Activated CD4-positive, alpha-beta T cell treated with anti-CD3 and anti-CD28 coated beads, Interleukin-2, amount 50 U/mL, for 16 hours (primary cell): ENCODE measurements at regions not wholly inside any gene's neighbourhood (a gene's known extent, or its start where the extent isn't known, plus 50 kb on each side); places are given as distances from the start of the nearest gene placed in this dataset.
"Not testable (repeated sequence)": the region's sequence is repeated elsewhere in the genome, so short reads cannot be mapped to it uniquely, and the experiment has no call there.

Source experiments
- DNase-seq: peaks from one replicate; pipeline ENCODE4 v3.0.0-alpha.2; 2020

- not testable (repeated sequence) for DNase-seq
These were observed 758.3 kb upstream of the NXPH2 start for GRCh38 chr2:139538332-139539020.

DNA sequence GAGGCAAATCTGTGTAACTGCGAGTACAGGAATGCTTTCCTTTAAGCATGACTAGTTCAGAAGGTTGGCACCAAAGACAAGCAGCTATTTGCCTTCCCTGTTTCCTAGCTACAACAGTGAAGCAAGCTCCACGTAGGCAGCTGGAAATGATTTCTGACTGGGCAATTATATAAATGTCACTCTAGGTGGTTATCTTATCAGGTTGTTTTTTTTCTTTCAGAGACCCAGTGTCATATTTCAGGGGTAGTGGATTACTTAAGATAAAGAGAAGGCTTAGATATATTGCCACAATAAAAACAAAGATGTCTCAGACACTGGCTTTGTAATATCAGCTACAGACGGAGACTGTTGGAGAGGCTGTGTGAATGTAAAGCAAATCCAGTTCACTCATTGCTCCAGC is 748.9 kb upstream of the NXPH2 start:
- no peak for DNase-seq

DNA sequence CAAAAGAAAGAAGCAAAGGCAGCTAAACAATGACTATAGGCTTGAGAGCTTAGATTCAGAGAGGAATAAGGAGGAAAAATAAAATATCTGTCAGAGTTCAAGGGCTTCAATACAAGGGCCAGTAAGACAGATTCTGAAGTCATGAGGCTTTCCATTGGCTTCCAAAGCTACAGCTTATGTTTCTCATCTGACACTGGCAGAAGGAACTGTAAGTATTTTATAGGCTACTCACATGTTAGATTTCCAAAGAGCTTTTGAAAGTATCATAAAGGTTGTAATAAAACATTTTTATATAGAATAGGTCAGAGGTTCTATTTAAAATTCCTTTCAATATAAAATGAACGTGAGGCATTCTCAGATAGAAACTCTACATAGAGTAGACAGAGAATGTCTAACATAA is 746.6 kb upstream of the NXPH2 start:
- DNase-seq: no peak

DNA sequence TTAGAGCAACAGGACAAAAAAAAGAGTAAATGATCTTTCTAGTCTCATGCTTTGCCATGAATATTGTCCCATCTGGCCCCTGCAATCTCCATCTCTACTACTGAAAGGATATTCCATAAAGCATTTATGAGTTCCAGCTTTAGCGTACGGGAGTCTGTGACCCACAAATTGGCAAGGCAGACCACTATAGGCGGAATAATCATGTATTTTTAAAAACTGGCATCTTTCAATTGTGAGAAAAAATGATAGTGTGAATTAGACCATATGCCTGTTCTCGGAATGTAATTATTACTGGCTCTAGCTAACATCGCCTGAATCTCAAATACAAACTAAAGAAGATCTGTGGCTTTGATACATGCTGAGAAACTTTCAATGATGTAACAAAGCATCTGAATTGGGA is 738.1 kb upstream of the NXPH2 start:
- DNase-seq: no peak

- no peak for DNase-seq
These were observed 734.8 kb upstream of the NXPH2 start for GRCh38 chr2:139514951-139515350.

DNA sequence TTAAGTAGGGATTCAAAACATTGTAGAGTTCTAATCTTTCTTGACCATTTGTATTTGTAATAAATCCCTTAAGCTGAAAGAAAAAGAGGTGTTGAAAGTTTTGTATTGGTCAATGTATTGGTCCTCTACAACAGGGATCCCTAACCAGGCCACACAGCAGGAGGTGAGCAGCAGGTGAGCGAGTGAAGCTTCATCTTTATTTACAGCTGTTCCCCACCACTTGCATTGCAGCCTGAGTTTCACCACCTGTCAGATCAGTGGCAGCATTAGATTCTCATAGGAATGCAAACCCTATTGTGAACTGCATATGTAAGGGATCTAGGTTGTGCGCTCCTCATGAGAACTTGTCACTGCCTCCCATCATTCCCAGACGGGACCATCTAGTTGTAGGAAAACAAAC is 715.7 kb upstream of the NXPH2 start:
- DNase-seq: no peak

DNA sequence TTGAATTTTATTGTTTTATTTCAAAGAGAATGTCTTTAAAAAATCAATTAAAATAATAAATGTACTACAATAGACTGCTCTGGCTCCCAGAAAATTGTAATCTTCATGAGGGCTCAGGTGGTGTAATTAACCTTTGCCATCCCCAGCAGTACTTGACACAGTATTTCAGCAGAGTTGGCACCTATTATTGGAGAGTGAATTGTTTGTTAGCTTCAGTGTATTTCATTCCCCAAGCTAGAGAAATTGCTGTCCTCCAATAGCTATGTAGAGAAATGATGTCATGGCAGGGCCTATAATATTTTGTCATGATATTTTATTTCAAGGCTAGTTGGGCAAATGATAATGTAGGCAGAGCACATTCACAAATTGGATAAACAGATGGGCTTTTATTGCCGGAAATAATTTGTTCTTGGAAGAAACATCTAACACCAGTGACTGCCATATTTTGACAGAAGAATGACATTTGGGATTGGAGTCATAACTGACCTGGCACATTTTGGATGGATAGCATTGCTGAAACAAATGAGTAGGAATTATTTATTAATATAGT is 712.0 kb upstream of the NXPH2 start:
- DNase-seq: no peak

DNA sequence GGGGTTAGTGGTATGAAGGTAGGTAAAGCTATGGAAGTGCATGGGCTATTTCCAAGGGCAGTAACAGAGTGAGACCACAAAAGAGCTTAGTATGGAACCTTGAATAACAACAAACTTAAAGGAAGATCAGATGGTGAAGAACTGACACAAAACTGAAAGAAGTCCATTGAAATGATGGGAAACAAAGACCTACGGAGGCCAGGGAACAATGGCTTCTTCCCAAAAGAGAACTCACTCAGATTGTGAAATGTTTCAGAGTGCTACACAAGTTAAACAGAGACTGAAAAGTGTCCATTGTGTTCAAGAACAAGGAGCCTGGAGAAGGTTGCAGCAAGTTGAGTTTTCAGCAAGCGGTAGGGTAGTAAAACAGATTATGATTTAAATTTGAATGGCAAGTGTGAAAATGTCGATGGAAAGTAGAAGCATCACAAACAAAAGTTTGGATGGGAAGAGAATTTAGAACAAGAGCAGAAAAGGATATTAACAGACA is 700.0 kb upstream of the NXPH2 start:
- no peak for DNase-seq

GRCh38 chr2:139478165-139478914 is 698.1 kb upstream of the NXPH2 start:
- no peak for DNase-seq

DNA sequence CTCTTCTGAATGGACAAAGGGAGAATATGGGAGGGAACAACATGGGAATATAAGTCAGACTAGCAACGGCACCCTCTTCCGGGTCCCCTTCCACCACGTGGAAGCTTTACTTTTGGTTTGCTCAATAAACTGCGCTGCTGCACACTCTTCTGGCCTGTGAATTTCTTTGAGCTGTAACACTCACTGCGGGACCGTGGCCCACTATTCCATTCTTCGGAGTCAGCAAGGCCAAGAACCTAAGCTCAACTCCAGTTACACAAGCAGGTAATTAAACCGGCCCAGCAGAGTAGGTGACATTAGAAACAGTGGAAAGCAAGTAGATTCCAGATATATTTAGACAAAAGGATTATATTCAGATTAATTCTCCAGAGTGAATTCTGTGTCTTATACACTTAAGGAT is 697.4 kb upstream of the NXPH2 start:
- DNase-seq: no peak

DNA sequence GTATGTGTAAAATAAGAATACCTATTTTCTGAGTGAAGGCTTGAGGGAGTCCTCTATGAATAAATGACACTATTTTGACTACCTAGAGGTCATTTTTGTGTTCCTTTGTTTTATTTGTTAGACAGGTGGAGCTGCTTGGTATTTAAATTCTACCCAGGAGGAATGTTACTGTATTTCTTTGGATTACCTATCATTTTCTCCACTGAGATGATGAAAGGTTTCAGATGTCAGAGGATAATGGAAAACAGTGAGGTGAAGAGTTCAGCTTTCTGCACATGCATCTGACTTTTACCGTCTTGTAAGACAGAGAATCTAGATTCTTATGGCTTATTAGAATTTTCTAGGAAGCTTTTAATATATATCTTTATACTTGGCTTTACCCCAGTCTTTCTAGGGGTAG is 689.8 kb upstream of the NXPH2 start:
- no peak for DNase-seq

DNA sequence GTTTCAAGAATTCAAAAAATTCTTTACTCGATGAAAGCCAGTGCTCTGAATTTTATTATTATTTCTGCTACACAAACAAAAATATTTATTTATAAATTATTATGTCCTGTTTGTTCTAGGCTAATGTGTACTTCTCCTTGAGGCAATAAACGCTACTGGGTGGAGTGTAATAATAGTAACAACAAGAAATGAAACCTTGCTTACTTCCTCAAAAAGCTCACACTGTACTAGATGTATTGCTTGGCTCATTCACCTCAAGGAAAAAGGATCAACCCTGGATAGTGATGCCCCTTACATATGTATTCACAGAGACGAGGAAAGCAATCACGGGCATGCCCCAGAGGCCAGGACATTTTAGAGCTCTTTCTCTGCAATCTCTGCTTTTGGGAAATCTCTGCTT is 685.6 kb upstream of the NXPH2 start:
- DNase-seq: no peak

- no peak for DNase-seq
These were observed 677.7 kb upstream of the NXPH2 start for GRCh38 chr2:139457873-139458272.

- no peak for DNase-seq
These were observed 674.1 kb upstream of the NXPH2 start for GRCh38 chr2:139454251-139454650.

- DNase-seq: no peak
These were observed 658.9 kb upstream of the NXPH2 start for GRCh38 chr2:139439100-139439499.

DNA sequence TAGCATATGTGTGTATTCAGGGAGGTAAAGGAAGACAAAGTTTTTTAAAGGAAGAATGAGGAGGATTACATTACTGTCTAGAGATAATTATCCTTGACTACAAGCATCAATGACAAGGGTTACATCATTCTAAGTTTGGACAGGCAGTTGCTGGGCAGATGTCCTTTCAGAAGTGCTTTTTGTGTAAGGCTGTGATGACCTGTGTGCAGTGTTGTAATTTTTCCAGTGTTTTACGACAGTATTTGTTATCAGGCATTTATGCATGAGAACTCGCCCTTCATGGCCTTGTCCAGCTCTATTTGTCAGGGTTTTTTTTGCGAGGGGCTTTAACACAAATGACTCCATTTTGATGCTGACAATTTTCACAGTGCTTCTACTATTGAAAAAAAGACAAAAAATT is 658.3 kb upstream of the NXPH2 start:
- no peak for DNase-seq

GRCh38 chr2:139427164-139427563 is 647.0 kb upstream of the NXPH2 start:
- no peak for DNase-seq

- no peak for DNase-seq
These were observed 643.9 kb upstream of the NXPH2 start for GRCh38 chr2:139424101-139424500.

GRCh38 chr2:139411236-139411635 is 631.0 kb upstream of the NXPH2 start:
- no peak for DNase-seq

DNA sequence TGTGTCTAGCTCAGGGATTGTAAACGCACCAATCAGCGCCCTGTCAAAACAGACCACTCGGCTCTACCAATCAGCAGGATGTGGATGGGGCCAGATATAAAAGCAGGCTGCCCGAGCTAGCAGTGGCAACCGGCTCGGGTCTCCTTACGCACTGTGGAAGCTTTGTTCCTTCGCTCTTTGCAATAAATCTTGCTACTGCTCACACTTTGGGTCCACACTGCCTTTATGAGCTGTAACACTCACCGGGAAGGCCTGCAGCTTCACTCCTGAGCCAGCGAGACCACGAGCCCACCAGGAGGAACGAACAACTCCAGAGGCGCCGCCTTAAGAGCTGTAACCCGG is 630.6 kb upstream of the NXPH2 start:
- DNase-seq: not testable (repeated sequence)

DNA sequence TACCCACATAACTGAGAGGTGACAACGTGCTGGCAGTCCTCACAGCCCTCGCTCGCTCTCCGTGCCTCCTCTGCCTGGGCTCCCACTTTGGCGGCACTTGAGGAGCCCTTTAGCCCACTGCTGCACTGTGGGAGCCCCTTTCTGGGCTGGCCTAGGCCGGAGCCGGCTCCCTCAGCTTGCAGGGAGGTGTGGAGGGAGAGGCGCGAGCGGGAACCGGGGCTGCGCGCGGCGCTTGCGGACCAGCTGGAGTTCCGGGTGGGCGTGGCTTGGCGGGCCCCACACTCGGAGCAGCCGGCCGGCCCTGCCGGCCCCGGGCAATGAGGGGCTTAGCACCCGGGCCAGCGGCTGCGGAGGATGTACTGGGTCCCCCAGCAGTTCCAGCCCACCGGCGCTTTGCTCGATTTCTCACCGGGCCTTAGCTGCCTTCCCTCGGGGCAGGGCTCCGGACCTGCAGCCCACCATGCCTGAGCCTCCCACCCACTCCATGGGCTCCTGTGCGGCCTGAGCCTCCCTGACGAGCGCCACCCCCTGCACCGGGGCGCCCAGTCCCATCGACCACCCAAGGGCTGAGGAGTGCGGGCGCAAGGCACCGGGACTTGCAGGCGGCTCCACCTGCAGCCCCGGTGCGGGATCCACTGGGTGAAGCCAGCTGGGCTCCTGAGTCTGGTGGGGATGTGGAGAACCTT is 630.1 kb upstream of the NXPH2 start:
- DNase-seq: not testable (repeated sequence)

DNA sequence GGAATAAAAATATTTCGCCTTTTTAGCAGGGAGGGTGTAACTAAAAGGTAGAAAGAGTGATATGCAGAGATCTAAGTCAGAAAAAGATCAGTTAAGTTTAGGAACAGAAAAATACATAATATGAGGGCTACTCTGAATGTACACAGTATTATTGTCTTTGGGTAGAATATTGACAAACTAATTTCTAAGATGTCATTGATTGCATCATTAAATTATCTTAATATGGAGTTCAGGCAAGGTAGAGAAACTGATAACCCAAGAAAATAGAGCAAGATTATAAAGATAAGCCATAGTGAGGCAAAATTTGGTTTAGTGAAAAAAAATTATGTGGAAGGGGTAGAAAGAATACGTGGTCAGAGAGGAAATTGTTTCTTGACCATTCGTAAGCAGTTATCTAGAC is 629.0 kb upstream of the NXPH2 start:
- DNase-seq: no peak

GRCh38 chr2:139403948-139404347 is 623.8 kb upstream of the NXPH2 start:
- DNase-seq: no peak

- no peak for DNase-seq
These were observed 614.6 kb upstream of the NXPH2 start for GRCh38 chr2:139394801-139395200.
